ENCODE measurements at regions not wholly inside any gene's neighbourhood (a gene's known extent, or its start where the extent isn't known, plus 50 kb on each side); places are given as distances from the start of the nearest gene placed in this dataset.

DNA sequence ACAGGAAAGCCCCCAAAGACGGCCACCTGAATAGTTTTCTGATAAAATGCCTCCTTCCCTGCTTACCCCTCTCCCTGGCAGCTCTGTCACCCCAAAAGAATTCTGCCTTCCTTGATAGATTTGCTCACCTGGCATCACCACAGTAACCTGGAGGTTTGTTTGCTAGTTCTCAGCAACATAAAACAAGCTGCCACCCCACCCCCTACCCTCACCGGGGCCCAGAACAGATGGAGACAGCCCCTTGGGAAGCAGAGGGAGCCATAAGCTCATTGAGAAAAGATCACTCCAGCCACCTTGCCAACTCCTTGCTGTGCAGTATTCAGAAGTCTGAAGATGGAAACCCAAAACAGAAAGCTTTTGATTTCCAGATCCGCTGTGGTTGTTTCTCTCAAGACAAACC is 108.6 kb downstream of the DHX15 start:
- peaks cover 0 to 16% of the 10 kb centered on the region in 2 experiments; a peak in 2 of 5 replicates for H3K4me1 ChIP-seq (replicated peaks in 1 of 2; ENCODE audit: control insufficient read depth in 2 of 2, insufficient read depth in 2 of 2, low read length in 2 of 2)
- BruUV-seq (replicated peaks) = no TSS peak
- no peaks in the 10 kb centered on the region for H4K20me1 ChIP-seq (replicated peaks; ENCODE audit: control insufficient read depth, insufficient read depth, low read length)
- FAIRE-seq (no peak), ATAC-seq (no peak), DNase-seq (ENCODE audit: extremely low read depth in 1 of 4, low spot score in 3 of 4) (no peak)
- no peak overlapping the region for H3K27ac ChIP-seq (ENCODE audit: extremely low read depth, low read depth, low read length)
- in situ Hi-C loops (cut with MboI) = no loop called here
- POLR2A ChIA-PET = interaction anchor here (0.6 kb wide), 1 partner anchor 408 kb away, joined by 3 read pairs; no protein-coding TSS in a partner anchor
- H2AFZ ChIP-seq (ENCODE audit: low read depth, low read length) = no peak overlapping the region
- CTCF ChIA-PET (ENCODE audit: low intra/inter-chr PET ratio) = no interaction called here
- H3K79me2 ChIP-seq (ENCODE audit: control insufficient read depth, insufficient read depth, low read length) = no peaks in the 10 kb centered on the region
- peaks cover 0 to 29% of the 10 kb centered on the region in 2 experiments; a peak in 2 of 5 replicates for H3K27me3 ChIP-seq (ENCODE audit: control insufficient read depth in 2 of 2, insufficient read depth in 2 of 2, low read length in 2 of 2)
- no peak overlapping the region for H3K4me2 ChIP-seq (ENCODE audit: insufficient read depth, low read length)
- WGBS (ENCODE audit: insufficient coverage, low coverage, missing lambda C conversion rate) = 0% methylated on average over 3 of the region's 3 CpGs
- H3K4me3 ChIP-seq = no peak overlapping the region
- H3K9ac ChIP-seq (ENCODE audit: insufficient read depth in 1 of 2, low read depth in 2 of 2, low read length in 2 of 2) = no peak overlapping the region
- H3K9me3 ChIP-seq (replicated peaks; ENCODE audit: control insufficient read depth, insufficient read depth, low read depth, low read length) = no peaks in the 10 kb centered on the region
- intact Hi-C loops (cut with micrococcal nuclease) = no loop called here
- no peaks in the 10 kb centered on the region for H3K36me3 ChIP-seq (ENCODE audit: control insufficient read depth, insufficient read depth, low read length)
- H3K9me1 ChIP-seq (ENCODE audit: control insufficient read depth, insufficient read depth, low read length) = no peaks in the 10 kb centered on the region
- TF ChIP-seq SUPT5H (IDR thresholded peaks at IDR 0.05) (no peak), SRSF1 (IDR thresholded peaks at IDR 0.05; ENCODE audit: low read depth, low read length) (no peak), ZNF253 (CRISPR knock-in tag; conservative IDR thresholded peaks at IDR 0.05) (no peak), ZZZ3 (IDR thresholded peaks at IDR 0.05) (no peak), MCM3 (IDR thresholded peaks at IDR 0.05) (no peak), NR2C2 (CRISPR knock-in tag; IDR thresholded peaks at IDR 0.05) (no peak), NR2C2 (tag; IDR thresholded peaks at IDR 0.05) (no peak), ETV6 (IDR thresholded peaks at IDR 0.05; ENCODE audit: borderline replicate concordance in 1 of 2, low read depth in 2 of 2, low read length in 1 of 2) (no peak), ETV6 (CRISPR knock-in tag; IDR thresholded peaks at IDR 0.05; ENCODE audit: borderline replicate concordance) (no peak), ZNF766 (CRISPR knock-in tag; conservative IDR thresholded peaks at IDR 0.05) (no peak), ZNF12 (CRISPR knock-in tag; IDR thresholded peaks at IDR 0.05) (no peak), CBFB (CRISPR knock-in tag; IDR thresholded peaks at IDR 0.05) (no peak), CREB1 (IDR thresholded peaks at IDR 0.05) (no peak), CREB1 (CRISPR knock-in tag; IDR thresholded peaks at IDR 0.05) (no peak), PHTF2 (CRISPR knock-in tag; IDR thresholded peaks at IDR 0.05) (no peak), U2AF1 (optimal IDR thresholded peaks at IDR 0.05; ENCODE audit: low read depth, low read length) (no peak), MXI1 (IDR thresholded peaks at IDR 0.05; ENCODE audit: low read depth, low read length) (no peak), HLTF (IDR thresholded peaks at IDR 0.05) (no peak), CTBP1 (IDR thresholded peaks at IDR 0.05; ENCODE audit: borderline replicate concordance) (no peak)
- TF ChIP-seq, protein P1, sequence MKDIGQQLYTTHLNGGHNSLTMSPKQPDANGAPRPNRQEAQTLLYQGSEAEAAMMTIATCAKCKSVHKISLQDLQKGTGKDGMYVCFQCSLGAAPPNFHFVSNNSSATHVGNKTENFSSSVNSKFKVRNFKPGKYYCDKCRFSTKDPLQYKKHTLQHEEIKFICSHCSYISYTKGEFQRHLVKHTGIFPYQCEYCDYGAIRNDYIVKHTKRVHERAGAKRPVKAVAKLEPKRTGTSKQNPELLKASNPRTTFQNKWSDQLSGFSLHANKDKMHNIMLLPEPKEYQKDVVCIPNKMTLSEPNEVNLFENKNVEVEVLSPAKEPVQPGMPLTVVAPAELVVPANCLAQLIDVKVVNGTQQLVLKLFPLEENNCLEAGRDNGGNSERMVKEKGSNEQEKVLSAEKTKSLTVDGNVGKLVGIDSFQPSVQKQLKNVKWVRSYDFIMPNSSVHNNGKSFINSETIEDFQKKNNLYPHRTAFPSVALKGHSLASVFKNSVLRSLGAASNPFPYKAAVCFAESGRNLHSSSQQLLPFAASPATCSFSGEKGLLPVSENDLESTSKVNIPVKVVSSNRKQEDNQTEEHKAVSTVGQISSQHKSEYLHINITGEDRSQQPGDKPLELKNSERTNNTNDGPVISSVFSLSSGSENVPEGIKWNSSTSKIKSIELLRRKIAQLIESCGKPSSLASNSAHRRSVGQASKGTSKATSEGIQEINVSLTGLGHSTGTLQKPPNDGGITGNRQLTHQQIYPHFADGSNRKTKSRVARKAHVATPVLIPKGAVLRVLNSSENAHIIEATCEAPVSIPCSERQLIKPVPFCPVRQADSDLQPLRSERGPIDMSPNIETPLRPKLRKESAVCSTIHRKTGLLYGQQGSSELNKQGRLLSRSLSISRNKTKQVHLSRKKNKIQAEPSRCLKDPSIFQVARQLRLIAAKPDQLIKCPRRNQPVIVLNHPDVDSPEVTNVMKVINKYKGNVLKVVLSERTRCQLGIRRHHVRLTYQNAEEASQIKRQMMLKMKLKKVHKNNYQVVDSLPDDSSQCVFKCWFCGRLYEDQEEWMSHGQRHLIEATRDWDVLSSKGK (CRISPR knock-in tag; IDR thresholded peaks at IDR 0.05) = no peak
- TF ChIP-seq, protein P2, sequence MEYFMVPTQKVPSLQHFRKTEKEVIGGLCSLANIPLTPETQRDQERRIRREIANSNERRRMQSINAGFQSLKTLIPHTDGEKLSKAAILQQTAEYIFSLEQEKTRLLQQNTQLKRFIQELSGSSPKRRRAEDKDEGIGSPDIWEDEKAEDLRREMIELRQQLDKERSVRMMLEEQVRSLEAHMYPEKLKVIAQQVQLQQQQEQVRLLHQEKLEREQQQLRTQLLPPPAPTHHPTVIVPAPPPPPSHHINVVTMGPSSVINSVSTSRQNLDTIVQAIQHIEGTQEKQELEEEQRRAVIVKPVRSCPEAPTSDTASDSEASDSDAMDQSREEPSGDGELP (CRISPR knock-in tag; IDR thresholded peaks at IDR 0.05; ENCODE audit: borderline replicate concordance) = no peak
- TF ChIP-seq, protein P3, sequence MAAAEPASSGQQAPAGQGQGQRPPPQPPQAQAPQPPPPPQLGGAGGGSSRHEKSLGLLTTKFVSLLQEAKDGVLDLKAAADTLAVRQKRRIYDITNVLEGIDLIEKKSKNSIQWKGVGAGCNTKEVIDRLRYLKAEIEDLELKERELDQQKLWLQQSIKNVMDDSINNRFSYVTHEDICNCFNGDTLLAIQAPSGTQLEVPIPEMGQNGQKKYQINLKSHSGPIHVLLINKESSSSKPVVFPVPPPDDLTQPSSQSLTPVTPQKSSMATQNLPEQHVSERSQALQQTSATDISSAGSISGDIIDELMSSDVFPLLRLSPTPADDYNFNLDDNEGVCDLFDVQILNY (CRISPR knock-in tag; IDR thresholded peaks at IDR 0.05) = no peak
